CD4-positive, CD25-positive, alpha-beta regulatory T cell (primary cell): ENCODE measurements at regions not wholly inside any gene's neighbourhood (a gene's known extent, or its start where the extent isn't known, plus 50 kb on each side); places are given as distances from the start of the nearest gene placed in this dataset.

Experiments used
- ATAC-seq, 2 donors: fragments of 150-1000 bp; cut with Tn5 transposase; one replicate each; pipeline ENCODE4 v1.10.0; 2021; ENCODE audit warnings: low read depth in 2 of 2, moderate number of reproducible peaks in 2 of 2, moderate library complexity in 1 of 2
- DNase-seq, 3 donors: peaks; one replicate each; pipeline versions ENCODE4 v3.0.0 to v3.0.0-alpha.2; 2012 to 2022; ENCODE audit warnings: mixed read lengths in 1 of 3
- H3K27ac ChIP-seq: one replicate; pipeline ENCODE4 v1.7.0; 2013; ENCODE audit warnings: mild to moderate bottlenecking, low read length; ENCODE audit not compliant: insufficient read depth, poor library complexity, severe bottlenecking
- H3K27me3 ChIP-seq: one replicate; pipeline ENCODE4 v1.7.0; 2013; ENCODE audit warnings: low read length; ENCODE audit not compliant: control insufficient read depth, insufficient read depth
- H3K36me3 ChIP-seq: one replicate; pipeline ENCODE4 v1.7.0; 2013; ENCODE audit warnings: mild to moderate bottlenecking, low read length, moderate library complexity; ENCODE audit not compliant: control insufficient read depth, insufficient read depth
- H3K4me1 ChIP-seq: 2 replicates; pipeline ENCODE4 v1.7.0; 2013; ENCODE audit warnings: mild to moderate bottlenecking, low read length; ENCODE audit not compliant: insufficient read depth, control insufficient read depth, poor library complexity, severe bottlenecking
- H3K4me3 ChIP-seq: one replicate; pipeline ENCODE4 v1.7.0; 2013; ENCODE audit warnings: low read depth, mild to moderate bottlenecking, low read length, moderate library complexity
- H3K9me3 ChIP-seq, 2 experiments: 1 replicate in 1 of 2; 2 replicates in 1 of 2; pipeline ENCODE4 v1.7.0; 2013; ENCODE audit warnings: low read length in 2 of 2, mild to moderate bottlenecking in 1 of 2, moderate library complexity in 1 of 2; ENCODE audit not compliant: control insufficient read depth in 2 of 2
- H3K27ac Mint-ChIP-seq, 3 donors: one replicate each; pipeline ENCODE4 v1.8.0; 2020 to 2022; ENCODE audit warnings: mild to moderate bottlenecking in 3 of 3, mixed read lengths in 3 of 3, moderate library complexity in 2 of 3
- H3K27me3 Mint-ChIP-seq: one replicate; pipeline ENCODE4 v1.8.0; 2022; ENCODE audit warnings: mild to moderate bottlenecking, mixed read lengths
- H3K36me3 Mint-ChIP-seq: one replicate; pipeline ENCODE4 v1.8.0; 2020; ENCODE audit warnings: mixed read lengths
- H3K4me1 Mint-ChIP-seq, 4 donors: one replicate each; pipeline ENCODE4 v1.8.0; 2020 to 2022; ENCODE audit warnings: mixed read lengths in 4 of 4, mild to moderate bottlenecking in 1 of 4
- H3K4me3 Mint-ChIP-seq, 4 donors: one replicate each; pipeline ENCODE4 v1.8.0; 2020 to 2022; ENCODE audit warnings: mild to moderate bottlenecking in 4 of 4, mixed read lengths in 4 of 4, moderate library complexity in 3 of 4
- H3K9me3 Mint-ChIP-seq, 7 donors: one replicate each; pipeline ENCODE4 v1.8.0; 2020 to 2022; ENCODE audit warnings: mixed read lengths in 7 of 7, mild to moderate bottlenecking in 3 of 7, moderate library complexity in 2 of 7

GRCh38 chr22:26990503-26991189, 333.3 kb downstream of the MIAT start:
- H3K9me3 Mint-ChIP-seq = peaks cover 0 to 1% (median 0%) of the 10 kb centered on the region in 7 donors
- no peak overlapping the region for H3K4me3 Mint-ChIP-seq
- Histone ChIP-seq H3K4me1 (no peaks in the 10 kb centered on the region), H3K9me3 (no peaks in the 10 kb centered on the region), H3K4me3 (no peak overlapping the region), H3K27ac (no peak overlapping the region), H3K27me3 (no peaks in the 10 kb centered on the region), H3K36me3 (no peaks in the 10 kb centered on the region)
- ATAC-seq = no peak
- H3K27ac Mint-ChIP-seq = no peak overlapping the region
- DNase-seq = no peak
- H3K36me3 Mint-ChIP-seq = no peaks in the 10 kb centered on the region
- H3K4me1 Mint-ChIP-seq = no peaks in the 10 kb centered on the region
- H3K27me3 Mint-ChIP-seq = no peaks in the 10 kb centered on the region

GRCh38 chr22:26992556-26992955, 335.2 kb downstream of the MIAT start:
- DNase-seq (no peak), ATAC-seq (no peak)
- Mint-ChIP-seq H3K36me3 (no peaks in the 10 kb centered on the region), H3K4me3 (no peak overlapping the region), H3K4me1 (no peaks in the 10 kb centered on the region), H3K27me3 (no peaks in the 10 kb centered on the region), H3K27ac (no peak overlapping the region), H3K9me3 (peaks cover 0 to 1% (median 0%) of the 10 kb centered on the region in 7 donors)
- H3K4me3 ChIP-seq = no peak overlapping the region
- no peaks in the 10 kb centered on the region for H3K36me3 ChIP-seq
- H3K27me3 ChIP-seq = no peaks in the 10 kb centered on the region
- no peaks in the 10 kb centered on the region for H3K4me1 ChIP-seq
- no peak overlapping the region for H3K27ac ChIP-seq
- no peaks in the 10 kb centered on the region for H3K9me3 ChIP-seq

- H3K4me1 ChIP-seq = no peaks in the 10 kb centered on the region
- no peaks in the 10 kb centered on the region for H3K4me1 Mint-ChIP-seq
- no peaks in the 10 kb centered on the region for H3K36me3 Mint-ChIP-seq
- no peaks in the 10 kb centered on the region for H3K36me3 ChIP-seq
- no peak overlapping the region for H3K27ac Mint-ChIP-seq
- H3K27me3 ChIP-seq = no peaks in the 10 kb centered on the region
- DNase-seq (no peak), ATAC-seq (no peak)
- H3K9me3 Mint-ChIP-seq = peaks cover 0 to 1% (median 0%) of the 10 kb centered on the region in 7 donors
- H3K27ac ChIP-seq = no peak overlapping the region
- no peak overlapping the region for H3K4me3 ChIP-seq
- no peaks in the 10 kb centered on the region for H3K9me3 ChIP-seq
- H3K27me3 Mint-ChIP-seq = no peaks in the 10 kb centered on the region
- H3K4me3 Mint-ChIP-seq = no peak overlapping the region
These were observed 336.5 kb downstream of the MIAT start for GRCh38 chr22:26993886-26994285.

- Mint-ChIP-seq H3K9me3 (peaks cover 0 to 2% (median 0%) of the 10 kb centered on the region in 7 donors), H3K27ac (no peak overlapping the region), H3K4me3 (no peak overlapping the region), H3K4me1 (no peaks in the 10 kb centered on the region), H3K27me3 (no peaks in the 10 kb centered on the region), H3K36me3 (no peaks in the 10 kb centered on the region)
- H3K27me3 ChIP-seq = no peaks in the 10 kb centered on the region
- no peak for ATAC-seq
- H3K9me3 ChIP-seq = no peaks in the 10 kb centered on the region
- H3K36me3 ChIP-seq = no peaks in the 10 kb centered on the region
- H3K4me3 ChIP-seq = no peak overlapping the region
- no peaks in the 10 kb centered on the region for H3K4me1 ChIP-seq
- DNase-seq = no peak
- no peak overlapping the region for H3K27ac ChIP-seq
These were observed 337.4 kb downstream of the MIAT start for GRCh38 chr22:26994801-26995200.

- no peak for ATAC-seq
- Histone ChIP-seq H3K4me1 (no peaks in the 10 kb centered on the region), H3K36me3 (no peaks in the 10 kb centered on the region), H3K27ac (no peak overlapping the region), H3K27me3 (no peaks in the 10 kb centered on the region), H3K4me3 (no peak overlapping the region), H3K9me3 (no peaks in the 10 kb centered on the region)
- Mint-ChIP-seq H3K27ac (no peak overlapping the region), H3K9me3 (peaks cover 0 to 2% (median 0%) of the 10 kb centered on the region in 7 donors), H3K36me3 (no peaks in the 10 kb centered on the region), H3K4me1 (no peaks in the 10 kb centered on the region), H3K4me3 (no peak overlapping the region), H3K27me3 (no peaks in the 10 kb centered on the region)
- no peak for DNase-seq
These were observed 337.8 kb downstream of the MIAT start for GRCh38 chr22:26995235-26995634.

- no peaks in the 10 kb centered on the region for H3K4me1 Mint-ChIP-seq
- H3K9me3 Mint-ChIP-seq = peaks cover 0 to 2% (median 0%) of the 10 kb centered on the region in 7 donors
- no peak overlapping the region for H3K4me3 ChIP-seq
- no peaks in the 10 kb centered on the region for H3K36me3 Mint-ChIP-seq
- DNase-seq = no peak
- no peak overlapping the region for H3K27ac Mint-ChIP-seq
- no peaks in the 10 kb centered on the region for H3K9me3 ChIP-seq
- H3K27ac ChIP-seq = no peak overlapping the region
- ATAC-seq = no peak
- H3K27me3 Mint-ChIP-seq = no peaks in the 10 kb centered on the region
- H3K36me3 ChIP-seq = no peaks in the 10 kb centered on the region
- H3K4me1 ChIP-seq = no peaks in the 10 kb centered on the region
- no peak overlapping the region for H3K4me3 Mint-ChIP-seq
- H3K27me3 ChIP-seq = no peaks in the 10 kb centered on the region
These were observed 338.8 kb downstream of the MIAT start for GRCh38 chr22:26996154-26996553.

GRCh38 chr22:26998129-26998528, 340.7 kb downstream of the MIAT start:
- DNase-seq = no peak
- no peaks in the 10 kb centered on the region for H3K36me3 ChIP-seq
- no peaks in the 10 kb centered on the region for H3K4me1 Mint-ChIP-seq
- no peaks in the 10 kb centered on the region for H3K27me3 Mint-ChIP-seq
- no peaks in the 10 kb centered on the region for H3K27me3 ChIP-seq
- no peak overlapping the region for H3K4me3 ChIP-seq
- H3K27ac ChIP-seq = no peak overlapping the region
- no peak for ATAC-seq
- H3K9me3 ChIP-seq = no peaks in the 10 kb centered on the region
- H3K4me3 Mint-ChIP-seq = no peak overlapping the region
- H3K9me3 Mint-ChIP-seq = peaks cover 0 to 9% (median 0%) of the 10 kb centered on the region in 7 donors
- no peaks in the 10 kb centered on the region for H3K36me3 Mint-ChIP-seq
- H3K4me1 ChIP-seq = no peaks in the 10 kb centered on the region
- H3K27ac Mint-ChIP-seq = no peak overlapping the region

- Histone ChIP-seq H3K9me3 (no peaks in the 10 kb centered on the region), H3K4me3 (no peak overlapping the region), H3K27me3 (no peaks in the 10 kb centered on the region), H3K27ac (no peak overlapping the region), H3K4me1 (no peaks in the 10 kb centered on the region), H3K36me3 (no peaks in the 10 kb centered on the region)
- ATAC-seq (no peak), DNase-seq (no peak)
- Mint-ChIP-seq H3K9me3 (peaks cover 0 to 9% (median 0%) of the 10 kb centered on the region in 7 donors), H3K4me3 (no peak overlapping the region), H3K27me3 (no peaks in the 10 kb centered on the region), H3K27ac (no peak overlapping the region), H3K36me3 (no peaks in the 10 kb centered on the region), H3K4me1 (no peaks in the 10 kb centered on the region)
These were observed 341.3 kb downstream of the MIAT start for GRCh38 chr22:26998716-26999115.
